Stomach (tissue), 4 donors: ENCODE measurements at regions not wholly inside any gene's neighbourhood (a gene's known extent, or its start where the extent isn't known, plus 50 kb on each side); places are given as distances from the start of the nearest gene placed in this dataset.

Experiments used
- CTCF ChIP-seq, 7 experiments: fragments of 450-650 bp in 4 of 7; fragments of 200-600 bp in 3 of 7; sonication (generic) in 3 of 7; IDR thresholded peaks; one replicate each; pipeline ENCODE4 v1.5.1; 2016 to 2019; ENCODE audit warnings: antibody characterized with exemption in 7 of 7, control low read depth in 2 of 7, mild to moderate bottlenecking in 1 of 7
- EP300 ChIP-seq: sonication (generic); formaldehyde crosslinking; IDR thresholded peaks from one replicate; pipeline ENCODE4 v1.6.1; 2017; ENCODE audit warnings: antibody characterized with exemption
- POLR2A ChIP-seq, 4 donors: fragments of 450-650 bp; IDR thresholded peaks; one replicate each; pipeline ENCODE4 v1.6.1; 2016; ENCODE audit warnings: antibody characterized with exemption in 4 of 4, control low read depth in 2 of 4, mild to moderate bottlenecking in 1 of 4, moderate library complexity in 1 of 4
- POLR2AphosphoS5 ChIP-seq, 3 donors: sonication (generic); formaldehyde crosslinking; IDR thresholded peaks; one replicate each; pipeline ENCODE4 v1.6.1; 2016; ENCODE audit warnings: antibody characterized with exemption in 3 of 3

GRCh38 chr9:25917731-25918362 lies 239.6 kb upstream of the TUSC1 start:
- TF ChIP-seq CTCF (IDR thresholded peaks at IDR 0.05): no peak
- TF ChIP-seq POLR2A (IDR thresholded peaks at IDR 0.05): no peak
- TF ChIP-seq POLR2AphosphoS5 (IDR thresholded peaks at IDR 0.05): no peak
- TF ChIP-seq EP300: no peak
